AG20443 (cell line): ENCODE measurements at regions not wholly inside any gene's neighbourhood (a gene's known extent, or its start where the extent isn't known, plus 50 kb on each side); places are given as distances from the start of the nearest gene placed in this dataset.

Experiments used
- DNase-seq: peaks from one replicate; pipeline ENCODE4 v3.0.0; 2012; ENCODE audit warnings: low spot score, mixed read lengths

GRCh38 chr6:4615891-4616290, 160.3 kb upstream of the CDYL start:
- DNase-seq: peak; percentile 49

DNA sequence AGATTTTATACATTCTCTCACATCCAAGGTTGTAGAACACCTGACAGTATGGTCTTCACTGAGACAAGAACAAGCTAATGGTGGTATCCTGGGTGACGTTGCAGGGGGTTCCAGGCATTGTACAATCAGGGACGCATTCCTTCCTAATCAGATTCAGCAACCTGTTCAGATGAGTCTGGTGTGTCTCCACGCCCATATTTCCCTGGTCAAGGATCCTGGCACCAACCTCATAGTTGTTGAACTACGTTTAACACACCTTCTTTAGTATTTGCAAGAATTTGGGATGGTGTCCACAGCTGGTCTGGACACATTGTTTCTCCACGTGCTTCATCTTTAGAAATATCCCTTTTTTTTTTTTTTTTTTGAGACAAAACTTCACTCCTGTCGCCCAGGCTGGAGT, 161.0 kb upstream of the CDYL start:
- no peak for DNase-seq

DNA sequence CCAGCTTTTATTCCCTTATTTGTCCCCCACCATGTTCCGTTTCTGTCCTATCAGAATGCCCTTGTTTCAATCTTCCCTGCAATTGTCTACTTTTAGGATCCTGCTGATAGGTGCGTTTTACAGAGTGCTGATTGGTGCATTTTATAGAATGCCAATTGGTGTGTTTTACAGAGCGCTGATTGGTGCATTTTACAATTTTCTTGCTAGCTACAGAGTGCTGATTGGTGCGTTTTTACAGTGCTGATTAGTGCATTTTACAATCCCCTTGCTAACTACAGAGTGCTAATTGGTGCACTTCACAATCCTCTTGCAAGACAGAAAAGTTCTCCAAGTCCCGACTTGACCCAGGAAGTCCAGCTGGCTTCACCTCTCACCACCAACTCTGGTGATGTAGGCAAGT, 161.6 kb upstream of the CDYL start:
- DNase-seq: no peak

DNA sequence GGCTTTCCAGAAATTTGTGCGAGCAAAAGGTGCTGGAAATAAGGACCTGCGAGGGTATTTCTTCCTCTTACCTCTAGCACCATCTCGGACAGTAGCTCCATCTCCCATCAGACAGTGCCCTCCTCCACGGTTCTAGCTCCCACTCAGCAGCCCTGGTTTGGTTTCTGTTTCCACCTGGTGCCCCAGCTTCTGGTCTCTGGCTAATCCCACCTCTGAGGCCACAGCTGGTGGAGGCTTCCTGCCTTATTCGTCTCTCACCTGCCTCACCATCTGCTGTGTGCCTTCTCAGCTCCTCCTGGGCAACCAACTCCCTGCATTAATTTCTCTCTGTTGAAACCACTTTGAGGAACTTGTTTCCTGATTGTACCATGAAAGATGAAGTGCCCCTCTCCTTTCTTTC, 162.4 kb upstream of the CDYL start:
- no peak for DNase-seq

GRCh38 chr6:4613381-4613780, 162.8 kb upstream of the CDYL start:
- DNase-seq: no peak

GRCh38 chr6:4612636-4613171, 163.5 kb upstream of the CDYL start:
- DNase-seq: peak; percentile 82

DNA sequence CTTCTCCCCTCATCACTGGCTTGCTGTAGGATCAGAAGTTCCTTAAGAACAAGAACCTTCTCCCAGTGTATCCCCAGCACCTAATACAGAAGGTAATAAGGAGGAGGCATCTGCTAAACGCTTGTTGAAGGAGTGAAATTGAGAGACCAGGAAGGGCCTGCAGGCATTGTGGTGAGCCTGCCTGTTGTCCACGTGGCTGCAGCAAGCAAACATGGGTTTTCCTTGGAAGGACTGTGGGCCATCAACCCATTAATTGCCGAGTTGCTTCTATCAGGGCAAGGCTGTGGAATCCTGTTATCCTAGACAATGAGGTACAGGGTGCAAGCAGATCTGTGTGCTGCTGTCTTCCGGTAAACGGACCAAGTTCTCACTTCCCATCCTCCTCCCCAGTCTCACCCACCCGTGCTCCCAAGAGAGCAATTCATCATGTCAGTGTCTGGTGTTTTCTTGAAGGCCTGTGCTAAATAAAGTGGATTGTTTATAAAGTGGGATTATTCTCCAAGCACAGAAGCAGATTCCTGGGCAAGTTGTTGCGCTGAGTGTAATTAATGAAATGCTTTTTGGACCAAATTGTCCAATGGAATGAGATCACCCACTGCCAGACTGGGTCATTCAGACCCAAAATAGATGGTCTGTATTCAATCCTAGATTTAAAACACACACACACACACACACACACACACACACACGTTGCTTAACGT, 164.6 kb upstream of the CDYL start:
- no peak for DNase-seq

DNA sequence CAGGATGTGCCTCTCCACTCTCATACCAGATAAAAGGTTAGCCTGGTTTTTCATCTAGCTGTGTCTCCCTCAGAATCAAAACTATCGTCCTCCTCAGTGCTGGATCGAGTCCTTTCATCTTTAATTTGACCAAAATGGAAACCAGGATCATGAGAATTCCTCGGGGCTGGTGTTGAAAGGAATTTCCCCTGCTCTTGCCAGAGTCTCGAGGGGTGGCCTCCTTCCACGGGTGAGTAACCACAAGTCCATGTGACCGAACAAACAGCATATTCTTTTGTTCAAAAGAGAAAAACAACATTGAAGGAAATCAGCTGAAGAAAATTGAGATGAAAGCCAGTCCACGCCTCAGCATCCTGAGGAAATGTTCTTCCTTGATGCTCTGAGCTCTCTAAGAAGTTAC, 165.9 kb upstream of the CDYL start:
- peak; percentile 84 for DNase-seq

- DNase-seq: no peak
These were observed 167.7 kb upstream of the CDYL start for GRCh38 chr6:4608361-4609115.

- no peak for DNase-seq
These were observed 168.4 kb upstream of the CDYL start for GRCh38 chr6:4607793-4608192.

DNA sequence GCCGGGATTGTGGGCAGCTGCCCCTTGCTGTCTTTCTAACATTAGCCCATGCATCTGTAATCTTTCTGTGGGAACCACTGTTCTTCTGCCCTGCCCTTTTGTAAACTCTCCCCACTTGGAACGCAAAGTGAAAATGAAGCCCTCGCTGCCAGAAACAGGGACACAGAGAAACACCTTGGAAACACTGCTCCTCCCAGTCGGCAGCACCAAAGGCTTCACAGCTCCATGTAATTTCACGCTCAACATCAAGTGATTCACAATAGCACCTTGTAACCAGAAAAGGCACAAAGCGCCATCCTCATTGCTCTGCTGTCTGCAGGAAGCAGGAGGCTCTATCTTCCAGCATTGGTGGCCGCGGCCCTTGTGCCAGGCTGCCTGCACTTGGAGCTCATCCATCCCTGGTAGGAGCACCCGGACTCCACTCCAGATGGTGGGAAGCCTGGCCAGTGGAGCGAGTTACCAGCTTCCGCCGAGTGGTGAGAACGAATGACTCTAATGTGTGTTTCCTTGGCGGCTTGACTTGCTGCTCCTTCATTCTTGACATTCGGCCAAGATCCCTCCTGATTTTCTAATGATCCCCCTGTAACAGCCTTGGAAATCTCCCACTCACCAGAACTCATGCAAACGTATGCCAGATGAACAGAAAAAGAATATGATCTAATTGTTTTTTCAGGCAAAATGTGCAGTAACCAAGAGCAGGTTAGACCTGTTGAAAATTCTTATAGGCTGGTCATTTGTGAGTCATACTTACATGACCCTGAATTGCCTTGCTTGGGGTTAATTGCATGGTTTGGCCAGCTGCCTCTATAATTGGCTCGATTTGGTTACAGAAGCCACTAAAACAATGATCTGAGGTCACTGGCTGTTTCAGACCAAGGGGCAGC, 169.1 kb upstream of the CDYL start:
- peak; percentile 52 for DNase-seq

DNA sequence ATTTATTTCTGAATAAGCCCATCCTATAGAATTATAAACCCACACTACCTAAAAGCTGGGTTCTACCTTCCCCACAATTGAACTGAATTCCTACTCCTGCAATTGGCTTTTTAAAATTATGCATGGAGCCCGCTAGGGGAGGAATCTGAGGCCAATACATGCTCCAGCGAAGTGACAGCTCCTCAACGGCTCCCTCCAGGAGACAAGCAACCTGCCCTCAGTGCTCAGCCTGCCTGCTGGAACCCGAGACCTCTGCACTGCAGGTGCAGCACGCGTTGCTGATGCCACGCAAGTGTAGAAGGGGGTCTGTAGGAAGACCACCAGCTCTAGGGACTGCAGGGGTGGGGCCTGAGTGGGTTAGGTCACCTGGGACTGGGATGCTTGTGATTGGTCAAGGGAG, 170.2 kb upstream of the CDYL start:
- DNase-seq: no peak

DNA sequence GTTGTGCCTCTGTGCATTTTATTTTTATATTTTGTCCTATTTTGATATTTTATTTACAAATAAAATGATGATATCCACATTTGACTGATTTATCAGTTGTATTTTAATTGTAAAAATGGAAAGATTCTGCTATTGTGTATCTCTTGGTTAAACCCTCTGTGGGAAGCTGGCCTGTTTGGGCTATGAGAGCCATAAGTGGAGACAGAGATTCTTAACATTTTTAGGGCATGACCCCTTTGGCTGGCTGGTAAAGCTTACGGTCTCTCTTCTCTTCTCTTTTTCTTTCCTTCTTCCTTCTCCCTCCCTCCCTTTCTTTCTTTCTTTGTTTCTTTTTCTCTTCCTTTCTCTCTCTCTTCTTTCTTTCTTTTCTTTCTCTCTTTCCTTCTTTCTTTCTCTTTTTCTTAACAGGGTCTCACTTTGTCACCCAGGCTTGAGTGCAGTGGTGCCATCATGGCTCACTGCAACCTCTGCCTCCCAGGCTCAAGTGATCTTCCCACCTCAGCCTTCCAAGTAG, 172.3 kb upstream of the CDYL start:
- DNase-seq: no peak

- DNase-seq: peak; percentile 84
These were observed 172.9 kb upstream of the CDYL start for GRCh38 chr6:4603291-4603690.

DNA sequence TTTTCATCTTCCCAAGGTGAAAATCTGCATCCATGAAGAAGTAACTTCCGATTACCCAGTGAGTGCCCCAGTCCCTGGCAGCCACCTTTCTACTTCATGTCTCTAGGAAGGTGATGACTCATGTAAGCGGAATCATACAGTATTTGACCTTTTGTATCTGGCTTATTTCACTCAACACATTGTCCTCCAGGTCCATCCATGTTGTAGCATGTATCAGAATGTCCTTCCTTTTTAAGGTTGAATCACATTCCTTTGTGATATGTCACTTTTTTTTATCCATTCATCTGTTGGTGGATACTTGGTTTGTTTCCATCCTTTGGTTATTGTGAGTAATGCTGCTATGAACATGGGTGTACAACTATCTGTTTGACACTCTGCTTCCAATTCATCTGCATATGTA, 176.3 kb upstream of the CDYL start:
- no peak for DNase-seq

GRCh38 chr6:4598384-4598995, 177.7 kb upstream of the CDYL start:
- DNase-seq: no peak

GRCh38 chr6:4593951-4594350, 182.3 kb upstream of the CDYL start:
- no peak for DNase-seq

DNA sequence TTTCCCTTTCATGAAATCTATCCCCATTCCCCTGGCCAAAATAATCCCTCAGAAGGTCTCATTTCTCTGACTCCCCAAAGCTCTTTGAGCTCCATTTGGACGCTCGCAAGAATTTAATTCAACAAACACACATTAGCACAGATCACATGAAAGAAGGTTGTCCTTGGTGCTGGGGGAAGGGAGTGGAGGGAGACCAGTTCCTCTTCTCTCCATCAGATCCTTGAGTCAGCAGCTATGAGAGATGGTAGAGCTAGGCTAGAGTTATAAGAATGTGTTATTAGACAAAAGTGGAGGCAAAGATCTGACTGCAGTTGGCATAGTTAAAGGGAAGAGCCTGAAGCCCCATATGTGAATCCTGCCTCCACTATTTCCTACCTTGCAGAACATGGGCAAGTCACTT, 184.2 kb upstream of the CDYL start:
- no peak for DNase-seq

GRCh38 chr6:4591218-4591617, 185.0 kb upstream of the CDYL start:
- DNase-seq: no peak

DNA sequence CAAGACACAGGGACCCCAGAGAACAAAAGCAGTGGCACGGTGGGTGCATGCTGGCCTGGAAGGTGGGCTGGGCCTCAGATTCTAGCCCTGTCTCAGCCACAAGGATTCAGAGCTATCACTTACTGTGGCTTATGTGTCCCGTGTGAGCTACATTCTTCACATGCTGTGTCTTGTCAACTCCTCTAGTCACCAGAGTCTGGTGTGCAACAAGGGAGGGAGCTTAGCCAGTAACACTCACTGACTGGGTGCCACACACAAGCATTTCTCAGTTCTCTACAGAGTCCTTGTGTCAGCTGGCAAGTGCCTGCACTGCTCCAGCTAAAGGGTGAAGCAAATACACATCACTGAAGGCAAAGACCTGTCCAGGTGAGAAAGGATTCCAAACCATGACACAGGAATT, 186.9 kb upstream of the CDYL start:
- DNase-seq: no peak

DNA sequence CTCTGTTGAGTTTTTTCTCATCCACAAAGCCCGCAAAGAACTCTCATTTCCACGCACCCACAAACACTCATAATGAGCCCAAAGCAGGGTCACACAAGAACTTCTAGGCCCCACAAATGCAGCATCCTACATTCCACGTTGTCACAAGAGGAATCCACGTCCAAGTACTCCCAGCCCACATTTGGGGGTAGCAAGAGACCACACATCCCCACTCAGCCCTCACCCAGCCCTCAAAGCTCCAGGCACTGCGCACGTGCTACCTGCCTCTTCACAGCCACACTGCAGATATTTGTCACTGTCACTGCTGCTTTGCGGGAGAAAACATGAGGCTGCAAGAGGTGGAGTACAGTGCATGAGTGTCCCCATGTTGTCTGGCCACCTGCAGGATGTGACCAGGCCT, 187.6 kb upstream of the CDYL start:
- DNase-seq: no peak

GRCh38 chr6:4588163-4588562, 188.0 kb upstream of the CDYL start:
- no peak for DNase-seq
